ENCODE measurements at regions not wholly inside any gene's neighbourhood (a gene's known extent, or its start where the extent isn't known, plus 50 kb on each side); places are given as distances from the start of the nearest gene placed in this dataset.
A peak's percentile ranks its signal among the peaks of the same experiment; 100 is the strongest.
"Not testable (repeated sequence)": the region's sequence is repeated elsewhere in the genome, so short reads cannot be mapped to it uniquely, and the experiment has no call there.

- H3K4me3 ChIP-seq (replicated peaks in 1 of 3; ENCODE audit: low read depth in 2 of 3, low read length in 3 of 3); H3K9ac ChIP-seq (ENCODE audit: insufficient read depth, low read length, poor library complexity, severe bottlenecking): not testable (repeated sequence)
- H3K36me3 Mint-ChIP-seq, result peaks cover 24 to 40% of the 10 kb centered on the region in 2 donors
These were observed 136.6 kb upstream of the C1QTNF3 start for GRCh38 chr5:34179453-34180190.

GRCh38 chr5:34180225-34180624 lies 137.2 kb upstream of the C1QTNF3 start:
- H3K4me3 ChIP-seq (replicated peaks in 1 of 3; ENCODE audit: low read depth in 2 of 3, low read length in 3 of 3), result not testable (repeated sequence)

More at GRCh38 chr5:34179453-34180190, 136.6 kb upstream of the C1QTNF3 start:
- H3K27ac ChIP-seq (ENCODE audit: low read depth in 1 of 2, low read length in 2 of 2); H3K4me1 Mint-ChIP-seq; H3K27me3 Mint-ChIP-seq (ENCODE audit: low read depth in 3 of 3); H2AFZ ChIP-seq (ENCODE audit: insufficient read depth, low read depth, low read length, poor library complexity, severe bottlenecking); H3K9me3 ChIP-seq (replicated peaks in 1 of 2; ENCODE audit: control insufficient read depth in 1 of 2, insufficient read depth in 1 of 2, low read length in 2 of 2); intact Hi-C loops (cut with micrococcal nuclease); H4K20me1 ChIP-seq (ENCODE audit: insufficient read depth, low read length); H3K9me3 Mint-ChIP-seq; H3K36me3 ChIP-seq (replicated peaks in 1 of 2; ENCODE audit: control insufficient read depth in 1 of 2, insufficient read depth in 2 of 2, low read length in 2 of 2); H3K79me2 ChIP-seq (ENCODE audit: insufficient read depth, low read length); H3K4me3 Mint-ChIP-seq; H3K27me3 ChIP-seq (ENCODE audit: control insufficient read depth in 2 of 2, insufficient read depth in 2 of 2, low read length in 2 of 2); H3K4me1 ChIP-seq (ENCODE audit: control insufficient read depth in 1 of 2, insufficient read depth in 2 of 2, low read length in 2 of 2); H3K4me2 ChIP-seq (replicated peaks; ENCODE audit: extremely low read depth, low read length, poor library complexity, severe bottlenecking): not testable (repeated sequence)
- 98% methylated on average over 9 of the region's 10 CpGs for WGBS (ENCODE audit: insufficient coverage)
- peak overlapping the region in 4 of 7 donors; percentile 0 to 26 (median 24) for H3K27ac Mint-ChIP-seq
- DNase-seq, result peak in 2 of 3 donors; percentile 3 to 4

GRCh38 chr5:34180940-34181614 lies 138.1 kb upstream of the C1QTNF3 start:
- H3K27me3 Mint-ChIP-seq (ENCODE audit: low read depth in 3 of 3); H3K9me3 ChIP-seq (replicated peaks in 1 of 2; ENCODE audit: control insufficient read depth in 1 of 2, insufficient read depth in 1 of 2, low read length in 2 of 2); H3K4me2 ChIP-seq (replicated peaks; ENCODE audit: extremely low read depth, low read length, poor library complexity, severe bottlenecking); H3K27me3 ChIP-seq (ENCODE audit: control insufficient read depth in 2 of 2, insufficient read depth in 2 of 2, low read length in 2 of 2); H3K9me3 Mint-ChIP-seq; H3K79me2 ChIP-seq (ENCODE audit: insufficient read depth, low read length); DNase-seq; H3K4me1 ChIP-seq (ENCODE audit: control insufficient read depth in 1 of 2, insufficient read depth in 2 of 2, low read length in 2 of 2); H3K9ac ChIP-seq (ENCODE audit: insufficient read depth, low read length, poor library complexity, severe bottlenecking); H3K36me3 ChIP-seq (replicated peaks in 1 of 2; ENCODE audit: control insufficient read depth in 1 of 2, insufficient read depth in 2 of 2, low read length in 2 of 2); H3K27ac ChIP-seq (ENCODE audit: low read depth in 1 of 2, low read length in 2 of 2); H3K4me3 Mint-ChIP-seq; H3K4me1 Mint-ChIP-seq; H4K20me1 ChIP-seq (ENCODE audit: insufficient read depth, low read length); intact Hi-C loops (cut with micrococcal nuclease); H3K4me3 ChIP-seq (replicated peaks in 1 of 3; ENCODE audit: low read depth in 2 of 3, low read length in 3 of 3); H2AFZ ChIP-seq (ENCODE audit: insufficient read depth, low read depth, low read length, poor library complexity, severe bottlenecking): not testable (repeated sequence)
- peak overlapping the region in 1 of 7 donors; percentile 5 for H3K27ac Mint-ChIP-seq
- 96% methylated on average over 7 of the region's 14 CpGs for WGBS (ENCODE audit: insufficient coverage)
- H3K36me3 Mint-ChIP-seq, result peaks cover 20 to 31% of the 10 kb centered on the region in 2 donors

More at GRCh38 chr5:34180225-34180624, 137.2 kb upstream of the C1QTNF3 start:
- H3K4me3 Mint-ChIP-seq; H3K27me3 Mint-ChIP-seq (ENCODE audit: low read depth in 3 of 3); H3K9me3 Mint-ChIP-seq; H4K20me1 ChIP-seq (ENCODE audit: insufficient read depth, low read length); H3K4me1 ChIP-seq (ENCODE audit: control insufficient read depth in 1 of 2, insufficient read depth in 2 of 2, low read length in 2 of 2); H3K4me2 ChIP-seq (replicated peaks; ENCODE audit: extremely low read depth, low read length, poor library complexity, severe bottlenecking); H3K9ac ChIP-seq (ENCODE audit: insufficient read depth, low read length, poor library complexity, severe bottlenecking); DNase-seq; H3K36me3 ChIP-seq (replicated peaks in 1 of 2; ENCODE audit: control insufficient read depth in 1 of 2, insufficient read depth in 2 of 2, low read length in 2 of 2); H3K27me3 ChIP-seq (ENCODE audit: control insufficient read depth in 2 of 2, insufficient read depth in 2 of 2, low read length in 2 of 2); H3K4me1 Mint-ChIP-seq; H3K27ac Mint-ChIP-seq; H3K27ac ChIP-seq (ENCODE audit: low read depth in 1 of 2, low read length in 2 of 2); H3K9me3 ChIP-seq (replicated peaks in 1 of 2; ENCODE audit: control insufficient read depth in 1 of 2, insufficient read depth in 1 of 2, low read length in 2 of 2); intact Hi-C loops (cut with micrococcal nuclease); H2AFZ ChIP-seq (ENCODE audit: insufficient read depth, low read depth, low read length, poor library complexity, severe bottlenecking); H3K79me2 ChIP-seq (ENCODE audit: insufficient read depth, low read length): not testable (repeated sequence)
- H3K36me3 Mint-ChIP-seq, result peaks cover 24 to 39% of the 10 kb centered on the region in 2 donors
- 97% methylated on average over 7 of the region's 10 CpGs for WGBS (ENCODE audit: insufficient coverage)

- H3K36me3 Mint-ChIP-seq, result peaks cover 21 to 30% of the 10 kb centered on the region in 2 donors
- H2AFZ ChIP-seq (ENCODE audit: insufficient read depth, low read depth, low read length, poor library complexity, severe bottlenecking); H3K36me3 ChIP-seq (replicated peaks in 1 of 2; ENCODE audit: control insufficient read depth in 1 of 2, insufficient read depth in 2 of 2, low read length in 2 of 2); H3K27ac Mint-ChIP-seq; H3K27me3 ChIP-seq (ENCODE audit: control insufficient read depth in 2 of 2, insufficient read depth in 2 of 2, low read length in 2 of 2); H3K4me1 Mint-ChIP-seq; H3K27me3 Mint-ChIP-seq (ENCODE audit: low read depth in 3 of 3); H3K9ac ChIP-seq (ENCODE audit: insufficient read depth, low read length, poor library complexity, severe bottlenecking); H3K27ac ChIP-seq (ENCODE audit: low read depth in 1 of 2, low read length in 2 of 2); H3K4me3 Mint-ChIP-seq; H3K9me3 Mint-ChIP-seq; DNase-seq; H3K4me2 ChIP-seq (replicated peaks; ENCODE audit: extremely low read depth, low read length, poor library complexity, severe bottlenecking); H3K9me3 ChIP-seq (replicated peaks in 1 of 2; ENCODE audit: control insufficient read depth in 1 of 2, insufficient read depth in 1 of 2, low read length in 2 of 2); H3K4me3 ChIP-seq (replicated peaks in 1 of 3; ENCODE audit: low read depth in 2 of 3, low read length in 3 of 3); H4K20me1 ChIP-seq (ENCODE audit: insufficient read depth, low read length); H3K4me1 ChIP-seq (ENCODE audit: control insufficient read depth in 1 of 2, insufficient read depth in 2 of 2, low read length in 2 of 2); intact Hi-C loops (cut with micrococcal nuclease); H3K79me2 ChIP-seq (ENCODE audit: insufficient read depth, low read length): not testable (repeated sequence)
- WGBS (ENCODE audit: insufficient coverage), result no CpG with 5 or more reads among the region's 6 CpGs
These were observed 142.0 kb upstream of the C1QTNF3 start for GRCh38 chr5:34185005-34185404.

All from CD14-positive monocyte (primary cell).